ENCODE measurements at regions not wholly inside any gene's neighbourhood (a gene's known extent, or its start where the extent isn't known, plus 50 kb on each side); places are given as distances from the start of the nearest gene placed in this dataset.

- TF ChIP-seq CTCF (IDR thresholded peaks at IDR 0.05; ENCODE audit: low read depth, low read length, missing control alignments) = no peak
- DNase-seq (ENCODE audit: low read depth) = no peak
- H3K4me3 ChIP-seq (ENCODE audit: low read depth, low read length) = no peak overlapping the region
These were observed 54.0 kb upstream of the CTTNBP2NL start for GRCh38 chr1:112341986-112342385.

- TF ChIP-seq CTCF (IDR thresholded peaks at IDR 0.05; ENCODE audit: low read depth, low read length, missing control alignments) = no peak
- no peak for DNase-seq (ENCODE audit: low read depth)
- no peak overlapping the region for H3K4me3 ChIP-seq (ENCODE audit: low read depth, low read length)
These were observed 53.5 kb upstream of the CTTNBP2NL start for GRCh38 chr1:112342558-112342957.

GRCh38 chr1:112344754-112345423 lies 51.1 kb upstream of the CTTNBP2NL start:
- no peak for DNase-seq (ENCODE audit: low read depth)
- no peak for TF ChIP-seq CTCF (IDR thresholded peaks at IDR 0.05; ENCODE audit: low read depth, low read length, missing control alignments)
- no peak overlapping the region for H3K4me3 ChIP-seq (ENCODE audit: low read depth, low read length)
